HepG2 (cell line): ENCODE measurements at regions not wholly inside any gene's neighbourhood (a gene's known extent, or its start where the extent isn't known, plus 50 kb on each side); places are given as distances from the start of the nearest gene placed in this dataset.

Experiments
- ATAC-seq: fragments of 200-7000 bp; cut with Tn5 transposase; 3 replicates; pipeline ENCODE4 v1.9.1; 2020; ENCODE audit warnings: mild to moderate bottlenecking, moderate library complexity
- BruUV-seq: library from RNA; stranded (reverse); fragments of 400-500 nt; replicated peaks from 2 replicates; lab custom pipeline; 2021; lab: Mats Ljungman, UMichigan
- CTCF ChIA-PET: fragments of 300-600 bp; formaldehyde crosslinking; extraction: SDS; loops from one replicate; lab custom pipeline; 2021; ENCODE audit warnings: low total read pairs, inconsistent platforms, low intra/inter-chr PET ratio; lab: Yijun Ruan, JAX
- POLR2A ChIA-PET: fragments of 350-600 bp; sonication (Branson Sonifier 250); formaldehyde crosslinking; loops from one replicate; lab custom pipeline; 2020; ENCODE audit warnings: antibody characterized with exemption, inconsistent platforms; lab: Yijun Ruan, JAX
- DNase-seq: peaks from one replicate; pipeline ENCODE4 v3.0.0-alpha.2; 2015; ENCODE audit warnings: low spot score
- FAIRE-seq: peaks from 3 replicates; lab custom pipeline; 2011; peaks lifted over from hg19 to GRCh38; lab: Jason Lieb, UNC
- H2AFZ ChIP-seq: one replicate; pipeline ENCODE4 v1.6.1; 2011; ENCODE audit warnings: low read length, inconsistent platforms
- H3K27ac ChIP-seq: fragments of 300-600 bp; 3 replicates; pipeline ENCODE4 v1.8.0; 2011; ENCODE audit warnings: mixed run types, mild to moderate bottlenecking, mixed read lengths, low read length, inconsistent platforms; ENCODE audit not compliant: insufficient read depth; ENCODE audit errors: extremely low read length
- H3K27me3 ChIP-seq, 2 experiments: fragments of 200-600 bp in 1 of 2; 2 replicates in 1 of 2; 3 replicates in 1 of 2; pipeline versions ENCODE4 v1.6.0 to v1.8.0; 2011; ENCODE audit warnings: low read length in 2 of 2, mild to moderate bottlenecking in 2 of 2, moderate library complexity in 2 of 2, inconsistent platforms in 1 of 2; ENCODE audit not compliant: insufficient read depth in 2 of 2, control insufficient read depth in 1 of 2
- H3K36me3 ChIP-seq, 2 experiments: fragments of 200-600 bp in 1 of 2; replicated peaks in 1 of 2; 2 replicates in 1 of 2; 3 replicates in 1 of 2; pipeline versions ENCODE4 v1.5.1 to v1.8.0; 2011; ENCODE audit warnings: low read length in 2 of 2, inconsistent platforms in 1 of 2; ENCODE audit not compliant: insufficient read depth in 2 of 2, control insufficient read depth in 1 of 2
- H3K4me1 ChIP-seq: 2 replicates; pipeline ENCODE4 v1.5.1; 2012; ENCODE audit warnings: low read length, inconsistent platforms; ENCODE audit not compliant: insufficient read depth
- H3K4me2 ChIP-seq: 2 replicates; pipeline ENCODE4 v1.6.0; 2011; ENCODE audit warnings: low read depth, low read length, inconsistent platforms
- H3K4me3 ChIP-seq, 3 experiments: fragments of 200-600 bp in 1 of 3; sonication (generic), shearing (Covaris generic) in 1 of 3; replicated peaks in 1 of 3; 2 replicates each; pipeline ENCODE4 v1.5.1; 2011 to 2016; ENCODE audit warnings: low read length in 3 of 3, inconsistent platforms in 2 of 3, low read depth in 2 of 3, mild to moderate bottlenecking in 2 of 3, control low read depth in 1 of 3, mixed read lengths in 1 of 3; ENCODE audit not compliant: insufficient read depth in 1 of 3
- H3K79me2 ChIP-seq: one replicate; pipeline ENCODE4 v1.6.1; 2011; ENCODE audit warnings: low read length, inconsistent platforms; ENCODE audit not compliant: insufficient read depth
- H3K9ac ChIP-seq: 2 replicates; pipeline ENCODE4 v1.6.0; 2011; ENCODE audit warnings: mild to moderate bottlenecking, low read depth, low read length, inconsistent platforms; ENCODE audit not compliant: insufficient read depth
- H3K9me3 ChIP-seq: 2 replicates; pipeline ENCODE4 v1.5.1; 2012; ENCODE audit warnings: mild to moderate bottlenecking, low read length
- H4K20me1 ChIP-seq: 2 replicates; pipeline ENCODE4 v1.6.0; 2011; ENCODE audit warnings: inconsistent platforms, mild to moderate bottlenecking, low read length, moderate library complexity; ENCODE audit not compliant: insufficient read depth
- ADNP ChIP-seq: sonication (generic); formaldehyde crosslinking; IDR thresholded peaks from 2 replicates; pipeline ENCODE4 v1.4.0; 2020; ENCODE audit warnings: missing genetic modification reagents
- AHR ChIP-seq: IDR thresholded peaks from 2 replicates; pipeline ENCODE4 v1.6.1; 2018; ENCODE audit warnings: missing genetic modification reagents, missing compliant biosample characterization
- GATAD1 ChIP-seq: IDR thresholded peaks from 2 replicates; pipeline ENCODE4 v1.6.1; 2016; ENCODE audit warnings: missing genetic modification reagents, missing compliant biosample characterization
- HMGXB3 ChIP-seq: sonication (generic); formaldehyde crosslinking; IDR thresholded peaks from 2 replicates; pipeline ENCODE4 v1.4.0; 2020; ENCODE audit warnings: missing genetic modification reagents, borderline replicate concordance
- PCBP2 ChIP-seq: fragments of 200-400 bp; formaldehyde crosslinking; optimal IDR thresholded peaks from 2 replicates; pipeline ENCODE3; 2018; ENCODE audit warnings: low read length, low read depth; ENCODE audit not compliant: poor library complexity, severe bottlenecking
- SIX1 ChIP-seq: sonication (generic); formaldehyde crosslinking; IDR thresholded peaks from 2 replicates; pipeline ENCODE4 v1.4.0; 2020; ENCODE audit warnings: missing genetic modification reagents, borderline replicate concordance
- STAT5B ChIP-seq: sonication (generic); formaldehyde crosslinking; IDR thresholded peaks from 2 replicates; pipeline ENCODE4 v1.4.0; 2020; ENCODE audit warnings: missing genetic modification reagents
- ZNF142 ChIP-seq: sonication (generic); formaldehyde crosslinking; IDR thresholded peaks from 2 replicates; pipeline ENCODE4 v1.4.0; 2020; ENCODE audit warnings: missing genetic modification reagents
- ZNF780A ChIP-seq: sonication (generic); formaldehyde crosslinking; IDR thresholded peaks from 2 replicates; pipeline ENCODE4 v1.8.0; 2022; ENCODE audit warnings: mild to moderate bottlenecking, missing genetic modification reagents, moderate library complexity
- ZSCAN12 ChIP-seq: sonication (generic); formaldehyde crosslinking; IDR thresholded peaks from 2 replicates; pipeline ENCODE4 v1.9.0; 2021; ENCODE audit warnings: mild to moderate bottlenecking, missing genetic modification reagents
- whole genome bisulfite sequencing: methylation state at CpG from one replicate; pipeline ENCODE4 v1.1.6; 2017; ENCODE audit warnings: low lambda C conversion rate; 5-methylcytosine and 5-hydroxymethylcytosine counted together
- in situ Hi-C: cut with HindIII; loops from 2 replicates; pipeline ENCODE4 v1.10.0; 2017; ENCODE audit warnings: low pct_unique_long_range_greater_than_20kb; ENCODE audit not compliant: extremely low pct_ligation_motif_present
- intact Hi-C: fragments of 100-400 bp; cut with micrococcal nuclease; formaldehyde crosslinking; loops from one replicate; pipeline ENCODE4 v1.10.0; 2022; ENCODE audit not compliant: unreplicated experiment

GRCh38 chr3:132916096-132916495 lies 122.1 kb upstream of the TMEM108 start:
- TF ChIP-seq PCBP2 = no peak
- TF ChIP-seq GATAD1 (CRISPR knock-in tag) = no peak
- TF ChIP-seq ADNP = no peak
- TF ChIP-seq ZNF780A (CRISPR knock-in tag) = no peak
- TF ChIP-seq SIX1 (CRISPR knock-in tag) = no peak
- TF ChIP-seq ZSCAN12 (CRISPR knock-in tag) = no peak
- TF ChIP-seq AHR (CRISPR knock-in tag) = no peak
- no peak for TF ChIP-seq STAT5B
- TF ChIP-seq ZNF142 (CRISPR knock-in tag) = no peak
- no peak for TF ChIP-seq HMGXB3 (CRISPR knock-in tag)
- TF ChIP-seq, all 625 proteins: peak for 0
- no peaks in the 10 kb centered on the region for H3K36me3 ChIP-seq

More at GRCh38 chr3:132916096-132916495, 122.1 kb upstream of the TMEM108 start:
- no peaks in the 10 kb centered on the region for H3K79me2 ChIP-seq
- H4K20me1 ChIP-seq = no peaks in the 10 kb centered on the region
- ChIA-PET CTCF (no interaction called here), POLR2A (no interaction called here)
- H2AFZ ChIP-seq = no peak overlapping the region
- BruUV-seq = no TSS peak
- no peak for ATAC-seq
- H3K27me3 ChIP-seq = no peaks in the 10 kb centered on the region
- DNase-seq = no peak
- H3K4me1 ChIP-seq = no peaks in the 10 kb centered on the region
- no peaks in the 10 kb centered on the region for H3K9me3 ChIP-seq
- no peak overlapping the region for H3K4me3 ChIP-seq
- FAIRE-seq = no peak
- no peak overlapping the region for H3K4me2 ChIP-seq
- in situ Hi-C loops (loop anchor here (25.0 kb wide), 1 partner anchor 104 kb away; no protein-coding TSS in a partner anchor), intact Hi-C loops (no loop called here)
- WGBS = 0% methylated on average over 1 of the region's 1 CpG
- H3K27ac ChIP-seq = no peak overlapping the region
- H3K9ac ChIP-seq = no peak overlapping the region
